IMR-90 (cell line): ENCODE measurements at regions not wholly inside any gene's neighbourhood (a gene's known extent, or its start where the extent isn't known, plus 50 kb on each side); places are given as distances from the start of the nearest gene placed in this dataset.
A peak's percentile ranks its signal among the peaks of the same experiment; 100 is the strongest.

ENCODE experiments used
- ATAC-seq: fragments of 200-7000 bp; cut with Tn5 transposase; 2 replicates; pipeline ENCODE4 v1.9.1; 2020; ENCODE audit warnings: low read depth, mild to moderate bottlenecking, moderate library complexity
- BruUV-seq: library from RNA; stranded (reverse); fragments of 400-500 nt; replicated peaks from 2 replicates; lab custom pipeline; 2021; lab: Mats Ljungman, UMichigan
- CTCF ChIA-PET: fragments of 300-600 bp; formaldehyde crosslinking; extraction: SDS; loops from one replicate; lab custom pipeline; 2021; ENCODE audit warnings: antibody characterized with exemption; lab: Yijun Ruan, JAX
- POLR2A ChIA-PET: fragments of 300-600 bp; sonication (Branson Sonifier 250); formaldehyde crosslinking; loops from one replicate; lab custom pipeline; 2022; ENCODE audit warnings: antibody characterized with exemption; ENCODE audit not compliant: unreplicated experiment; lab: Charles Lee
- DNase-seq: peaks from one replicate; pipeline ENCODE4 v3.0.0; 2013
- H2AFZ ChIP-seq: replicated peaks from 2 replicates; pipeline ENCODE3; 2013; ENCODE audit warnings: low read length, mild to moderate bottlenecking; ENCODE audit not compliant: poor library complexity
- H2AK5ac ChIP-seq: 2 replicates; pipeline ENCODE4 v1.6.1; 2013; ENCODE audit warnings: low read depth, low read length, inconsistent platforms
- H2AK9ac ChIP-seq: replicated peaks from 2 replicates; pipeline ENCODE3; 2013; ENCODE audit warnings: mild to moderate bottlenecking, low read depth, low read length, moderate library complexity; ENCODE audit not compliant: poor library complexity
- H2BK120ac ChIP-seq: 2 replicates; pipeline ENCODE4 v1.6.1; 2013; ENCODE audit warnings: low read depth, low read length, inconsistent platforms
- H2BK15ac ChIP-seq: 3 replicates; pipeline ENCODE4 v1.6.1; 2013; ENCODE audit warnings: low read depth, low read length, inconsistent platforms
- H2BK20ac ChIP-seq: 2 replicates; pipeline ENCODE4 v1.6.1; 2013; ENCODE audit warnings: low read depth, mild to moderate bottlenecking, inconsistent platforms, low read length, moderate library complexity
- H2BK5ac ChIP-seq: 2 replicates; pipeline ENCODE4 v1.6.1; 2013; ENCODE audit warnings: mild to moderate bottlenecking, low read depth, low read length, inconsistent platforms; ENCODE audit not compliant: poor library complexity, severe bottlenecking
- H3K14ac ChIP-seq: replicated peaks from 2 replicates; pipeline ENCODE4 v1.6.1; 2013; ENCODE audit warnings: low read depth, low read length, inconsistent platforms
- H3K18ac ChIP-seq: 2 replicates; pipeline ENCODE4 v1.6.1; 2013; ENCODE audit warnings: low read depth, low read length, control low read depth
- H3K23ac ChIP-seq: 2 replicates; pipeline ENCODE4 v1.6.1; 2013; ENCODE audit warnings: low read depth, low read length, inconsistent platforms
- H3K27ac ChIP-seq: 2 replicates; pipeline ENCODE4 v1.5.1; 2013; ENCODE audit warnings: mild to moderate bottlenecking, control low read depth, low read length; ENCODE audit not compliant: insufficient read depth
- H3K27me3 ChIP-seq: 2 replicates; pipeline ENCODE4 v1.6.1; 2013; ENCODE audit warnings: low read length; ENCODE audit not compliant: control insufficient read depth, insufficient read depth
- H3K36me3 ChIP-seq: 2 replicates; pipeline ENCODE4 v1.6.1; 2013; ENCODE audit warnings: low read length, mixed read lengths; ENCODE audit not compliant: control insufficient read depth, insufficient read depth
- H3K4ac ChIP-seq: 2 replicates; pipeline ENCODE4 v1.6.1; 2013; ENCODE audit warnings: low read depth, low read length, inconsistent platforms
- H3K4me1 ChIP-seq: 2 replicates; pipeline ENCODE4 v1.6.1; 2013; ENCODE audit warnings: low read length, mixed read lengths; ENCODE audit not compliant: control insufficient read depth, insufficient read depth
- H3K4me2 ChIP-seq: 2 replicates; pipeline ENCODE4 v1.6.1; 2013; ENCODE audit warnings: low read depth, mild to moderate bottlenecking, control low read depth, low read length, moderate library complexity
- H3K4me3 ChIP-seq: 2 replicates; pipeline ENCODE4 v1.5.1; 2013; ENCODE audit warnings: low read depth, mild to moderate bottlenecking, control low read depth, low read length, moderate library complexity; ENCODE audit not compliant: insufficient read depth
- H3K56ac ChIP-seq: 2 replicates; pipeline ENCODE4 v1.6.1; 2013; ENCODE audit warnings: low read length, inconsistent platforms; ENCODE audit not compliant: insufficient read depth; ENCODE audit errors: extremely low read depth
- H3K79me1 ChIP-seq, 2 experiments: 2 replicates each; pipeline ENCODE4 v1.6.1; 2013; ENCODE audit warnings: low read length in 2 of 2, inconsistent platforms in 1 of 2, low read depth in 1 of 2
- H3K9ac ChIP-seq: 2 replicates; pipeline ENCODE4 v1.6.1; 2013; ENCODE audit warnings: low read depth, low read length, control low read depth
- H3K9me1 ChIP-seq: 2 replicates; pipeline ENCODE4 v1.6.1; 2013; ENCODE audit warnings: low read length, inconsistent platforms; ENCODE audit not compliant: insufficient read depth
- H3K9me3 ChIP-seq: 2 replicates; pipeline ENCODE4 v1.6.1; 2013; ENCODE audit warnings: low read length; ENCODE audit not compliant: control insufficient read depth, insufficient read depth
- H4K20me1 ChIP-seq: 2 replicates; pipeline ENCODE4 v1.6.1; 2013; ENCODE audit warnings: low read length, inconsistent platforms; ENCODE audit not compliant: insufficient read depth
- H4K5ac ChIP-seq: 2 replicates; pipeline ENCODE4 v1.6.1; 2013; ENCODE audit warnings: mild to moderate bottlenecking, low read depth, low read length, control low read depth
- H4K8ac ChIP-seq, 2 experiments: 2 replicates each; pipeline ENCODE4 v1.6.1; 2013; ENCODE audit warnings: low read depth in 2 of 2, low read length in 2 of 2, control low read depth in 1 of 2, inconsistent platforms in 1 of 2
- H4K91ac ChIP-seq: 2 replicates; pipeline ENCODE4 v1.6.1; 2013; ENCODE audit warnings: low read depth, low read length, inconsistent platforms; ENCODE audit not compliant: insufficient read depth
- BHLHE40 ChIP-seq: fragments of 150-350 bp; IDR thresholded peaks from 2 replicates; pipeline ENCODE4 v1.6.1; 2016; ENCODE audit warnings: mild to moderate bottlenecking, low read depth, low read length
- CHD1 ChIP-seq: IDR thresholded peaks from 2 replicates; pipeline ENCODE4 v1.6.1; 2012; ENCODE audit warnings: low read depth, low read length, improper control_type of control experiment
- FOS ChIP-seq: fragments of 150-350 bp; IDR thresholded peaks from 2 replicates; pipeline ENCODE4 v1.6.1; 2016; ENCODE audit warnings: low read depth, low read length
- MAFK ChIP-seq: IDR thresholded peaks from 2 replicates; pipeline ENCODE4 v1.6.1; 2012; ENCODE audit warnings: low read depth, low read length, improper control_type of control experiment
- MAZ ChIP-seq: IDR thresholded peaks from 2 replicates; pipeline ENCODE4 v1.6.1; 2012; ENCODE audit warnings: low read depth, mild to moderate bottlenecking, low read length, improper control_type of control experiment, moderate library complexity, borderline replicate concordance
- MXI1 ChIP-seq: IDR thresholded peaks from 2 replicates; pipeline ENCODE4 v1.6.1; 2012; ENCODE audit warnings: low read depth, mild to moderate bottlenecking, low read length, moderate library complexity, borderline replicate concordance
- NFE2L2 ChIP-seq: fragments of 150-350 bp; IDR thresholded peaks from 2 replicates; pipeline ENCODE4 v1.6.1; 2016; ENCODE audit warnings: low read depth, mild to moderate bottlenecking, low read length
- POLR2A ChIP-seq: IDR thresholded peaks from 2 replicates; pipeline ENCODE4 v1.6.1; 2012; ENCODE audit warnings: mild to moderate bottlenecking, low read depth, low read length
- RAD21 ChIP-seq: IDR thresholded peaks from 2 replicates; pipeline ENCODE4 v1.6.1; 2012; ENCODE audit warnings: low read length, improper control_type of control experiment
- RCOR1 ChIP-seq: IDR thresholded peaks from 2 replicates; pipeline ENCODE4 v1.6.1; 2012; ENCODE audit warnings: mild to moderate bottlenecking, low read length, improper control_type of control experiment; ENCODE audit not compliant: insufficient replicate concordance
- RFX5 ChIP-seq: IDR thresholded peaks from 2 replicates; pipeline ENCODE4 v1.8.0; 2012; ENCODE audit warnings: low read depth, mild to moderate bottlenecking, low read length, moderate library complexity
- SMC3 ChIP-seq: fragments of 150-350 bp; IDR thresholded peaks from 2 replicates; pipeline ENCODE4 v1.6.1; 2016; ENCODE audit warnings: low read depth, mild to moderate bottlenecking, antibody characterized with exemption, low read length, moderate library complexity
- WGBS, 2 experiments: methylation state at CpG; one replicate each; pipeline versions ENCODE4 v1.1.5 to v1.1.7; 2013; ENCODE audit warnings: missing lambda C conversion rate in 2 of 2; ENCODE audit not compliant: insufficient read length in 1 of 2; ENCODE audit errors: extremely low coverage in 2 of 2; 5-methylcytosine and 5-hydroxymethylcytosine counted together
- dilution Hi-C: fragments of 300-500 bp; cut with HindIII; formaldehyde crosslinking; loops from one replicate; pipeline ENCODE4 v1.14.3; 2018; ENCODE audit warnings: low sequenced_read_pairs; ENCODE audit not compliant: unreplicated experiment
- in situ Hi-C: fragments of 300-500 bp; cut with MboI; formaldehyde crosslinking; loops from 3 replicates; pipeline ENCODE4 v1.14.3; 2019; ENCODE audit warnings: low sequenced_read_pairs, inconsistent platforms, mixed read lengths
- intact Hi-C: fragments of 100-400 bp; cut with micrococcal nuclease; formaldehyde crosslinking; loops from 2 replicates; pipeline ENCODE4 v1.10.0; 2022
- TF ChIP-seq, protein P1 (sequence below): fragments of 150-350 bp; IDR thresholded peaks from 2 replicates; pipeline ENCODE4 v1.6.1; 2016; ENCODE audit warnings: low read depth, mild to moderate bottlenecking, low read length, moderate library complexity, borderline replicate concordance
- TF ChIP-seq, protein P2 (sequence below): fragments of 150-350 bp; IDR thresholded peaks from 2 replicates; pipeline ENCODE4 v1.6.1; 2017; ENCODE audit warnings: mild to moderate bottlenecking, antibody characterized with exemption, low read length, low read depth
- TF ChIP-seq, protein P3 (sequence below): conservative IDR thresholded peaks from 2 replicates; pipeline ENCODE4 v1.5.1; 2012; ENCODE audit warnings: mild to moderate bottlenecking, low read depth, low read length, improper control_type of control experiment

DNA sequence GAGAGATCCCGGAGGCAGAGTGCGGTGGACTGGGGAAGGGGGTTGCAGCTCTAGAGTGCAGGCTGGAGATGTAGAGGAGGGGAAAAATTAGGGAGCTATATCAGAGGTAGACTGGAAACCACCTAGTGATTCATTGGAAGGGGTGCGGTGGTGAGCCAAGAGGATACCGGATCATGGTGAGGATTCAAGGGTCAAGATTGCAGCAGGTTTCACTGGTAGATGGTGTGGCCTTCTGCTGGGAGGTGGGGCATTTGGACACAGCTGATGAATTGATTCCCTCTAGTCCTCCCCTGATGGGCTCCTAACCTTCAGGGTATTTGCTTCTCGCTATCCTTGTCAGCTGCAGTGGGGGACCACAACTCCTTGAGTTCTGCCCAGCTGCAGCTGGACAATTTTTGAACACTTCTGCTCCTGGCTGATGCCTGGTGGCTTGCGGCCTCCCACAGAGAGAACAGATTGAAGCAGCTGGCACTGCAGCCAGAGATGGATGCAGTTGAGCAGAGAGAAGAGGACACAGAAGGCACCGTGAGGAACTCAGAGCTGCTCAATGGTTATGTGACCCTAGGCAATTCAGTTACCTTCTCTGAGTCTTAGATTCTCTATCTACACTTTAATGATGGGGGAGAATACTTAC is 134.4 kb upstream of the ABCA1 start:
- dilution Hi-C loops (no loop called here), intact Hi-C loops (loop anchor here (5.0 kb wide), 1 partner anchor 200 kb away; no protein-coding TSS in a partner anchor), in situ Hi-C loops (loop anchor here (10.0 kb wide), 1 partner anchor 198 kb away; no protein-coding TSS in a partner anchor)
- H3K23ac ChIP-seq = no peak overlapping the region
- peaks cover 14% of the 10 kb centered on the region for H3K9me1 ChIP-seq
- H2BK120ac ChIP-seq = peak overlapping the region; percentile 76
- no peaks in the 10 kb centered on the region for H4K20me1 ChIP-seq
- H4K91ac ChIP-seq = peak overlapping the region; percentile 71; the same call in 1 of the 2 replicates
- no peak overlapping the region for H2AK9ac ChIP-seq
- peaks cover 21% of the 10 kb centered on the region for H3K4me1 ChIP-seq
- no peaks in the 10 kb centered on the region for H3K9me3 ChIP-seq
- ATAC-seq = no peak
- no peak overlapping the region for H2BK5ac ChIP-seq
- no peaks in the 10 kb centered on the region for H3K36me3 ChIP-seq
- no peak overlapping the region for H3K4me2 ChIP-seq
- no peak overlapping the region; a peak in 1 of 4 replicates for H4K8ac ChIP-seq
- no TSS peak for BruUV-seq
- peak overlapping the region; percentile 65; the same call in 1 of the 2 replicates for H2BK20ac ChIP-seq
- H3K27me3 ChIP-seq = no peaks in the 10 kb centered on the region
- peak overlapping the region; percentile 53 for H3K18ac ChIP-seq
- POLR2A ChIA-PET = no interaction called here
- peak overlapping the region; percentile 72 for H2AK5ac ChIP-seq
- 0 out of 4 replicates have a peak, but pooled peaks cover 0 to 4% of the 10 kb centered on the region in 2 experiments for H3K79me1 ChIP-seq
- peak overlapping the region; percentile 3; the same call in 1 of the 3 replicates for H2BK15ac ChIP-seq
- H3K4ac ChIP-seq = peak overlapping the region; percentile 45
- peak overlapping the region; percentile 29; the same call in 1 of the 2 replicates for H4K5ac ChIP-seq
- H3K56ac ChIP-seq = no peak overlapping the region
- TF ChIP-seq, protein P1, sequence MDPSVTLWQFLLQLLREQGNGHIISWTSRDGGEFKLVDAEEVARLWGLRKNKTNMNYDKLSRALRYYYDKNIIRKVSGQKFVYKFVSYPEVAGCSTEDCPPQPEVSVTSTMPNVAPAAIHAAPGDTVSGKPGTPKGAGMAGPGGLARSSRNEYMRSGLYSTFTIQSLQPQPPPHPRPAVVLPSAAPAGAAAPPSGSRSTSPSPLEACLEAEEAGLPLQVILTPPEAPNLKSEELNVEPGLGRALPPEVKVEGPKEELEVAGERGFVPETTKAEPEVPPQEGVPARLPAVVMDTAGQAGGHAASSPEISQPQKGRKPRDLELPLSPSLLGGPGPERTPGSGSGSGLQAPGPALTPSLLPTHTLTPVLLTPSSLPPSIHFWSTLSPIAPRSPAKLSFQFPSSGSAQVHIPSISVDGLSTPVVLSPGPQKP = no peak
- TF ChIP-seq POLR2A = no peak
- no peak for TF ChIP-seq RCOR1
- TF ChIP-seq CHD1 = no peak
- no peak for TF ChIP-seq MXI1
- no peak for TF ChIP-seq MAFK
- TF ChIP-seq FOS = no peak
- TF ChIP-seq, protein P2, sequence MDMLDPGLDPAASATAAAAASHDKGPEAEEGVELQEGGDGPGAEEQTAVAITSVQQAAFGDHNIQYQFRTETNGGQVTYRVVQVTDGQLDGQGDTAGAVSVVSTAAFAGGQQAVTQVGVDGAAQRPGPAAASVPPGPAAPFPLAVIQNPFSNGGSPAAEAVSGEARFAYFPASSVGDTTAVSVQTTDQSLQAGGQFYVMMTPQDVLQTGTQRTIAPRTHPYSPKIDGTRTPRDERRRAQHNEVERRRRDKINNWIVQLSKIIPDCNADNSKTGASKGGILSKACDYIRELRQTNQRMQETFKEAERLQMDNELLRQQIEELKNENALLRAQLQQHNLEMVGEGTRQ = no peak
- TF ChIP-seq BHLHE40 = no peak
- no peak for TF ChIP-seq SMC3
- no peak for TF ChIP-seq RFX5
- TF ChIP-seq NFE2L2 = no peak
- no peak for TF ChIP-seq RAD21
- TF ChIP-seq, protein P3, sequence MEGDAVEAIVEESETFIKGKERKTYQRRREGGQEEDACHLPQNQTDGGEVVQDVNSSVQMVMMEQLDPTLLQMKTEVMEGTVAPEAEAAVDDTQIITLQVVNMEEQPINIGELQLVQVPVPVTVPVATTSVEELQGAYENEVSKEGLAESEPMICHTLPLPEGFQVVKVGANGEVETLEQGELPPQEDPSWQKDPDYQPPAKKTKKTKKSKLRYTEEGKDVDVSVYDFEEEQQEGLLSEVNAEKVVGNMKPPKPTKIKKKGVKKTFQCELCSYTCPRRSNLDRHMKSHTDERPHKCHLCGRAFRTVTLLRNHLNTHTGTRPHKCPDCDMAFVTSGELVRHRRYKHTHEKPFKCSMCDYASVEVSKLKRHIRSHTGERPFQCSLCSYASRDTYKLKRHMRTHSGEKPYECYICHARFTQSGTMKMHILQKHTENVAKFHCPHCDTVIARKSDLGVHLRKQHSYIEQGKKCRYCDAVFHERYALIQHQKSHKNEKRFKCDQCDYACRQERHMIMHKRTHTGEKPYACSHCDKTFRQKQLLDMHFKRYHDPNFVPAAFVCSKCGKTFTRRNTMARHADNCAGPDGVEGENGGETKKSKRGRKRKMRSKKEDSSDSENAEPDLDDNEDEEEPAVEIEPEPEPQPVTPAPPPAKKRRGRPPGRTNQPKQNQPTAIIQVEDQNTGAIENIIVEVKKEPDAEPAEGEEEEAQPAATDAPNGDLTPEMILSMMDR = no peak
- TF ChIP-seq MAZ = no peak
- H3K9ac ChIP-seq = no peak overlapping the region
- 90% methylated on average over 3 of the region's 7 CpGs; no CpG with 5 or more reads in 1 of the 2 experiments for WGBS, 2 experiments
- no peak for DNase-seq
- CTCF ChIA-PET = no interaction called here
- H2AFZ ChIP-seq = peak overlapping the region; percentile 52
- 0 out of 2 replicates have a peak overlapping the region, but pooled peaks have one; percentile 8 for H3K27ac ChIP-seq
- H3K14ac ChIP-seq = peak overlapping the region; percentile 5; the same call in 1 of the 2 replicates
- H3K4me3 ChIP-seq = no peak overlapping the region
